ENCODE measurements at regions not wholly inside any gene's neighbourhood (a gene's known extent, or its start where the extent isn't known, plus 50 kb on each side); places are given as distances from the start of the nearest gene placed in this dataset.

GRCh38 chr2:128781166-128781565 lies 462.5 kb upstream of the HS6ST1 start:
- DNase-seq (ENCODE audit: low read depth in 3 of 3, low spot score in 1 of 3) = no peak

GRCh38 chr2:128781585-128782385 lies 463.1 kb upstream of the HS6ST1 start:
- DNase-seq (ENCODE audit: low read depth in 3 of 3, low spot score in 1 of 3) = no peak

GRCh38 chr2:128782411-128783192 lies 463.9 kb upstream of the HS6ST1 start:
- no peak for DNase-seq (ENCODE audit: low read depth in 3 of 3, low spot score in 1 of 3)

- no peak for DNase-seq (ENCODE audit: low read depth in 3 of 3, low spot score in 1 of 3)
Observed at GRCh38 chr2:128783193-128783671, 464.6 kb upstream of the HS6ST1 start.

- DNase-seq (ENCODE audit: low read depth in 3 of 3, low spot score in 1 of 3) = no peak
Observed at GRCh38 chr2:128783896-128784295, 465.2 kb upstream of the HS6ST1 start.

GRCh38 chr2:128784626-128785306 lies 466.1 kb upstream of the HS6ST1 start:
- no peak for DNase-seq (ENCODE audit: low read depth in 3 of 3, low spot score in 1 of 3)

GRCh38 chr2:128786316-128786715 lies 467.6 kb upstream of the HS6ST1 start:
- DNase-seq (ENCODE audit: low read depth in 3 of 3, low spot score in 1 of 3) = no peak

- no peak for DNase-seq (ENCODE audit: low read depth in 3 of 3, low spot score in 1 of 3)
Observed at GRCh38 chr2:128786741-128787478, 468.2 kb upstream of the HS6ST1 start.

- DNase-seq (ENCODE audit: low read depth in 3 of 3, low spot score in 1 of 3) = no peak
Observed at GRCh38 chr2:128787616-128788015, 468.9 kb upstream of the HS6ST1 start.

- no peak for DNase-seq (ENCODE audit: low read depth in 3 of 3, low spot score in 1 of 3)
Observed at GRCh38 chr2:128788636-128789220, 470.1 kb upstream of the HS6ST1 start.

GRCh38 chr2:128789221-128789620 lies 470.6 kb upstream of the HS6ST1 start:
- no peak for DNase-seq (ENCODE audit: low read depth in 3 of 3, low spot score in 1 of 3)

GRCh38 chr2:128789776-128790455 lies 471.2 kb upstream of the HS6ST1 start:
- DNase-seq (ENCODE audit: low read depth in 3 of 3, low spot score in 1 of 3) = no peak

GRCh38 chr2:128790541-128791001 lies 471.9 kb upstream of the HS6ST1 start:
- no peak for DNase-seq (ENCODE audit: low read depth in 3 of 3, low spot score in 1 of 3)

- DNase-seq (ENCODE audit: low read depth in 3 of 3, low spot score in 1 of 3) = no peak
Observed at GRCh38 chr2:128791120-128791984, 472.7 kb upstream of the HS6ST1 start.

GRCh38 chr2:128791985-128792320 lies 473.3 kb upstream of the HS6ST1 start:
- no peak for DNase-seq (ENCODE audit: low read depth in 3 of 3, low spot score in 1 of 3)

- DNase-seq (ENCODE audit: low read depth in 3 of 3, low spot score in 1 of 3) = no peak
Observed at GRCh38 chr2:128792476-128793054, 473.9 kb upstream of the HS6ST1 start.

- no peak for DNase-seq (ENCODE audit: low read depth in 3 of 3, low spot score in 1 of 3)
Observed at GRCh38 chr2:128793404-128793803, 474.7 kb upstream of the HS6ST1 start.

GRCh38 chr2:128794285-128794684 lies 475.6 kb upstream of the HS6ST1 start:
- no peak for DNase-seq (ENCODE audit: low read depth in 3 of 3, low spot score in 1 of 3)

GRCh38 chr2:128796321-128796720 lies 477.7 kb upstream of the HS6ST1 start:
- no peak for DNase-seq (ENCODE audit: low read depth in 3 of 3, low spot score in 1 of 3)

Measured in stimulated activated CD4-positive, alpha-beta T cell treated with anti-CD3 and anti-CD28 coated beads, TNF-alpha, amount 100 ng/mL, for 1 hour (primary cell).